GM19025 (cell line): ENCODE measurements at regions not wholly inside any gene's neighbourhood (a gene's known extent, or its start where the extent isn't known, plus 50 kb on each side); places are given as distances from the start of the nearest gene placed in this dataset.
A peak's percentile ranks its signal among the peaks of the same experiment; 100 is the strongest.

Experiments
- ATAC-seq: cut with Tn5 transposase; IDR thresholded peaks from one replicate; pipeline ENCODE4 v1.9.1; 2021; ENCODE audit warnings: mild to moderate bottlenecking, low read depth, moderate library complexity; ENCODE audit not compliant: unreplicated experiment

DNA sequence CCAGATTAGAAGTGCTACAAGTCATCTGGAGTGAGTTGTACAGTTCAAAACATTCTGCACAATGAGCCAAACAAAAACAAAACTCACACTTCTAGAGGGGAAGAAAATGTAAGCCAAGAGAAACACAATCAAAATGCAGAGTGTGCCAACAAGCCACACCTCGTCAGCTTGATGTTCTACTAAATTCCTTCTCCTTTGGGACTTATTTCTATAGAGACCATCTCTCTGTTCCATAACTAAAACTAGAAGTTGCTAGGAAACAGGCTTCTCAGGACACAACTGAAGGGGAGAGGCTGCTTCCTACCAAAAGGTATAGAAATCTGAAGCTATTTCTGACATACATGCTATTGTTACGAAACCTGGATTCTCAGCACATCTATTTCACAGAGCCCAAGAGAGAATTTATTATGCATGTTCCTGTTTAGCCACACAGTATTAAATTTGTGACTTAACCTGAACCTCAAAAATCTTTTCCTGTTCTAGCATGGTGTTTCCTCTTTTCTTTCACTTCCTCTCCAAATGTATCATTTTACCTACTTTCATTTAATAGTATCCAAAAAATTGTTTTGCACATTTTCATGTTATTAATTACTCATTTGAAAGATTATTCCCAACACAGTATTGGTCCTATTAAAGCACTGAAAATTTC, 211.4 kb upstream of the CCDC150 start:
- ATAC-seq: no peak

DNA sequence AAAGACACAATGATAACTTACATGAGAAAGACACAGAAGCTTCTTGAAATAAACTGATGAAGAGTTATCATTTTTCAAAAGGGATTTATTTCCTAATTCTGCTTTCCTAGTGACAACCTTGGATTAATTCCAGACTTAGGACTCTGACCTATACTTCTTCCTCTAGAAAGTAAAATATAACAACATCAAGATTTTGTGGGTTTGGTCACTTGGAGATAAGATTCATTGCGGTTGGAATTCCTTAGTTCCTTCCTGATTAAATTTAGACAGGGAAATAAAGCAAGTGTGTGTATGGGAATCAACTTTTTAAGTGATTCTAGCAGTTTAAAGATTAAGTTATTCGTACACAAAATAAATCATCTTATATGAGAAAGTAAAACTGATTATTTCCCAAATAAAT, 208.4 kb upstream of the CCDC150 start:
- ATAC-seq: no peak

DNA sequence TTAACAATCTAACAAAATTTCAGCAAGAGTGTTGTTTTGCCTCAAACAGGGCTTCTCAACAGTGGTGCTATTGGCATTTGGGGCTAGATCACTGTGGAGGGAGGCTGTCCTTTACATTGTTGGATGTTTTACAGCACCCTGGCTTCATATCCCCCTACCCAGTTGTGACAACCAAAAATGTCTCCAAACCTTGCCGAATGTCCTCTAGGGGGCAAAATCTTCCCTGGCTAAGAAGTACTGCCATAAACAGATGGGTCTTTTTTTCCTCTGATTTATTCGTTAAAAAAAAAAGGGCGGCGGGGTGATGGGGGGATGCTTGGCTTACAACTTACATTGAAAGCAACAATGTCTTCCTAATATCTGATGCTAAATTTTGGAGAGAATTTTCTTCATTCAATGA, 207.6 kb upstream of the CCDC150 start:
- no peak for ATAC-seq

GRCh38 chr2:196433116-196433515, 206.4 kb upstream of the CCDC150 start:
- ATAC-seq: no peak

- no peak for ATAC-seq
Measured at GRCh38 chr2:196434217-196434616, 205.3 kb upstream of the CCDC150 start.

DNA sequence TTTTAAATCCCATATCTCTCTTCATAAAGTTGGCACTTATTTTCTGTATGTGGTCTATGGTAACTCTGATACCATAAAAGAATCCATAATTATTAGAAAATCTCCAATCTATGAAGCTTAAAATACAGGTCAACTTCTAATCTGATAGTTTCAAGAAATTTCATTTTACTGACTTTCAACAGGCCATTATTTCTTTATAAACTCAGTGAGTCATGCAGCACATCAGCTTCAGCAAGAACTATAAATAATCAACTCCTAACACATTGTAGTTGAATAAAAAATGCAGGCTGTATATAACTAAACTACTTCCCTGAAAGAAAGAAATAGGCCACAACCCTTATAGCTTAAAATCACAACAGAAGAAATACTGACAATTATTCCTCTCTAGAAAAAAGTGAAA, 204.3 kb upstream of the CCDC150 start:
- ATAC-seq: no peak

- no peak for ATAC-seq
Measured at GRCh38 chr2:196437626-196438025, 201.9 kb upstream of the CCDC150 start.

- no peak for ATAC-seq
Measured at GRCh38 chr2:196439760-196440159, 199.8 kb upstream of the CCDC150 start.

DNA sequence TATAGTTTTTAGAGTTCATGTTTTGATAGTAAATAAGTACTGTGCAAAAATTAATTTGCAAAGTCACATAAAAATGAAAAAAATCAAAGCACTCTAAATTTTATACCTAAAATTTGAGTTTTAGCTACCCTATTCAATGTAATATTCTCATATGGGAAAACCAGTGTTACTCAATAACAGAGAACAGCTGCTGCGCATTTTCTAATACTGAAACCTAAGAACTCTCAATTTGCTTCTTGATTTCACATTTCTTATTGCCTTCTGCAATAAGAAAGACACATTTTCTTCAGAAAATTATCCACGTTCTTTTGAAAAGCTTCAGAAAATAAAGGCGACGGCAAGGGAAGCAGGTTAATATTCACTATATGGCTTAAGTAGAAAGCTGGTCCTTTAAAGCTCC, 199.1 kb upstream of the CCDC150 start:
- no peak for ATAC-seq

GRCh38 chr2:196441527-196441926, 198.0 kb upstream of the CCDC150 start:
- peak; percentile 52 for ATAC-seq

DNA sequence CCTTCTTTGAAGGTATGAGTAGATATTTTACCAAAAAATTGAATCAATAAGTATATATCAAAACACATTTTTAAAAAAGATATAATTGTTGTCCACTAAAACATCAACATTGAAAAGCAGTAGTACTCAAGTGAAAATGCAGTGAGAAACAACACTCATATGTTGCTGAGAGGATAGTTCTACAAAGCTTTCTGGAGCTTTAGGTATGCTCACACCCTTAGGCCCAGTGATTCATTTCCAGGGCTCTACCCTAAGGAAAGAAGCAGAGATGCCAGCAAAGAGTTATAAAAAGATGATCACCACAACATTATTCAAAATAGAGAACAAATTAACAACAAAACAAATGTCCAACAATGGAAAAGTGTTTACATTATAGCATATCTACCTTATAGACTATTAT, 197.3 kb upstream of the CCDC150 start:
- no peak for ATAC-seq

GRCh38 chr2:196444442-196444841, 195.1 kb upstream of the CCDC150 start:
- no peak for ATAC-seq

DNA sequence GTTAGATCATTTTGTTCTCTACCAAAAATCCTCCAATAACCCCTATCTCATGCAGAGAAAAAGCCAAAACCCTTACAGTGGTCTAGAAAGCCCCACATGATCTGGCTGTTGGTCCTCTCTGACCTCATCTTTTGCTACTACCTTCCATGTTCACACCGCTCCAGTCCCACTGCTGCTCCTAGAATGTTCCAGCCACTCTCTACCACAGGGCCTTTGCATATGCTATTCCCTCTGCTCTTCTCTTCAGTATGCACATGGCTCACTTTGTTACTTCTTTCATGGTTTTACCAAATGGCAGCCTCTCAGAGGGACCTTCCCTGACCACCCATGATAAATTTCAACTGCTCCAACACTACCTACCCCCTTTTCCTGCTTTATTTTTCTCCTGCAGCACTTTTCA, 193.5 kb upstream of the CCDC150 start:
- no peak for ATAC-seq

DNA sequence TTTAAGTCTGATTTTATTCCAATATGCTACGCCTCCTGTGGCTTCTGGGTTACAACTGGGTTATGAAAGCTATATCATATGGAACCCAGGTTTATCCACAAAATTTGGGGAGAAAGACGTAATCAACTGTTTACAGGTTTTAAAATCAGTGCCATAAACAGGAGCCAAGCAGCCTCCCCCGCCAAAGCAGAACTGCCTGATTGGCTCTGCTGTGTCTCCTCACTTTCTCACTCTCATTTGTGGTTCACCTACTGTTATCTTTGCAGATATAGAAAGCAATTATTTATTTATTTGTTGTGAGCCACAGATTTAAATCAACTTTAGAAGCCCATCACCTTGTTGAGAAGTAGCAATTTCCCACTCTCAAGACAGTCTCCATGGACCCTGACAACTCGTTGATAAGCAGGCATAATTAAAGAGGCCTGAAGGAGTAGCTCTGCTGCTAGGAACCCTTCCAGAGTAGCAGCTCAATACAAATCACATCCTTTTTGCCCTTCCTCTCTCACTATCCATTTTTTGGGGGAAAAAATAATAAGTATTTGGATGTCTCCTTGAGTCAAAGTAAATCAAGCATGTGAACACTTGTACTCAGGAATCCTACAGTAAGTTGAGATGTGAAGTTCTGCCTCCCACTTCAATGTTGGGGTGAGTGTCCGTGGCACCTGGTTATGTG, 191.0 kb upstream of the CCDC150 start:
- no peak for ATAC-seq

DNA sequence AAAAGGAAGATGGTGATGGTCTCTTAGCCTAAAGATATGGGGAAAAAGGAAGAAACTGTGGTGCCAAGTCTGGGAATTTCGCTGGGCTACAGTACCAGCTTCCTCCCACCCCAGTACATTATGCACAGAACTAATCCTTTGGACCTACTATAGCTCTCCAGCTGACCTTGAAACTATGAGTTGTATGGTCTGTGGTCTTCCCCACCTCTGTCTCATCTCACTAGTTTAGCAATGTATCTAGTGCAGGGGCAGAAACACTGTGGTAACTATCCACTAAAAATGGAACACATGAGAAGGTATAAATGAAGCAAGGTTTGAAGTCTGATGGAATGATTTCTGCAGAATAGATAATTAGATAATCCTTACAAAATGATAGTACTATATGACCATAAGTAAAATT, 190.4 kb upstream of the CCDC150 start:
- ATAC-seq: no peak

- no peak for ATAC-seq
Measured at GRCh38 chr2:196452758-196453157, 186.8 kb upstream of the CCDC150 start.

DNA sequence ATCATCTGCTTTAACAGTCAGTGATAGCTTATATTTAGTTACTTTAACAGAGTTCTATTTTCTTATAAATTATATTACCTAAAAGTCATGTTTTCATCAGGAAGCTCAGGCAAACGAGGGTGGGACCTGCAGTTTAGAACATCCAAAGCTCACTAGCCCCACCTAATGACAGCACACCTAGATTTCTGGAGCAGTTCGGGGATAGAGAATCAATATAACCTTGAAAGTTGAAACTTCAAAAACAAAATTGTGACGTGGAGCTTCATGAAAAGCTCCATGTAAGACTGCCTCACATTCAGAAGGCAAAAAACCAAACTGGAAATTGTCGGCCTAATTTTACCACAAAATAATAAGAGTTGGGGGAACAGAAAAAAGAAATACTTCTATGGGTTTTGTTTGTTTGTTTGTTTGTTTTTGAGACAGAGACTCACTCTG, 185.9 kb upstream of the CCDC150 start:
- no peak for ATAC-seq

DNA sequence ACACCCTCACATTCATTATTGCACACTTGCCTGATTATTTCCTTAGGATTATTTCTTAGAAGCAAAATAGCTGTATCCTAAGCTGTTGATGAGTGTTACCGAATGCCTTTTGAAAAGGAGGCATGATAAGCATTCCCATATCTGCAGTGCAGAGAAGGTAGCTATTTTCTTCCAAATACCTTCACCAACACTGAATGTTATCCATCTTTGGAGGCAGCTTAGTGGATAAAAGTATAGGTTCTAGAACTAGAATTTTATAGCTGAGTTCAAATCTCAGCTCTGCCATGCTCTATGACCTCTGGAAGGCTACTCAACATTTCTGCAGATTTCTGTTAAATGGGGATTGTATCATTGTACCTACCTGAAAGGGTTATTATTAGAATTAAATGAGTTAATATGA, 185.0 kb upstream of the CCDC150 start:
- ATAC-seq: no peak

DNA sequence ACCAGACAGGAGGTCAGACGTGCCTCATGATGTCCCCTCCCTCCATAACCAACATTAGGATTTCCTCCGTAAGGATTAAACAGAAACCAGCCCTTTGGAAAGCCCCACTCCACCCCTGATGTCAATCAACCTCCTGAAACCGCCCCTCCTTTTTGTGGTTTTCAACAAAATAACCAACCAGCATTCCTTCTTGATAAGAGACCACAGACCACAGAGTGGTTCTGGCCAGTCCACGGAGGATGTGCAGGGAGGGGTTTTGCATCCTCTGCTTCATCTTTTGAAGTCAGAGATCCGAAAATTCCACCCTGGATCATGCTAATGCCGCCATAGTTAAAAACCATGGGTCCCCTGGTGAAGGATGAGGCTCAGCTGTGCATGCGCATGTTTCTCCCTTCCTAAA, 180.0 kb upstream of the CCDC150 start:
- ATAC-seq: no peak

GRCh38 chr2:196463706-196464105, 175.8 kb upstream of the CCDC150 start:
- ATAC-seq: no peak

DNA sequence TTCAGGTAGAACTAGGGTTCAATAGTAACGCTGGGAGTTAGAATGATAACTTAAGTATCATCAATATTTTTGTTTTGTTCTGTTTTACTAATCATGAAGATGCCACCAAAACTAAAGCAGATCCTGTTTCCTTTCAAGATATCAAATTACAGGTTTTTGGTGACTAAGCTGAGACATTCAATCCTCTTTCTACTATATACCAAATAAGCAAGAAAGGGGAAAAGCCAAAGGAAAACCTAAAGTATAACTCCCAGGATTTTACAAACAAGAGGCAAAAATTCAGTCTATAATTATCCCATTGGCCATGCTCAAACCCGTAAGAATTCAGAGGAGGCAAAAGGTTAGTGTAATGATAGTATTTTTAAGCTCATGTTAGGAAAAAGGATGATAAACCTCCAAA, 175.2 kb upstream of the CCDC150 start:
- ATAC-seq: no peak

DNA sequence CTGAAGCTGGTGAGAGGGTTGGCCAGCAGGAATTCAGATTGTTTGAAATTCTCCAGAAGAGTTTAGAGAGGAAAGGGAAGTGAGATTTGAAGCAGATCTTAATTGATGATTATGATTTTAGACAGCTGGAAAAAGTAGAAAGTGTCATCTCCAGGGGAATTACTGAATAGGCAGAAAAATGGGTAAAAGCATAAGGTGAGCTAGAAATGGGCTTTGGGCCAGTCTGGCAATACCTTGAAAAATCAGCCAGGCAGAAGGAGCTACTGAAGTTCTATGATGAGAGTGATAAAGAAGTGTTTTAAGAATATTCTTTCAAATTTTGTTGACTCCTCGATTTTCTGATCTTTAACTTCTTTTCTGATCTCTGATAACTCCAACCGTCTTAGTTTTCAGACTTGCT, 172.9 kb upstream of the CCDC150 start:
- ATAC-seq: no peak
